Activated naive CD4-positive, alpha-beta T cell treated with anti-CD3 and anti-CD28 coated beads, Interleukin-2, amount 50 U/mL, for 72 hours (primary cell): ENCODE measurements at regions not wholly inside any gene's neighbourhood (a gene's known extent, or its start where the extent isn't known, plus 50 kb on each side); places are given as distances from the start of the nearest gene placed in this dataset.
A peak's percentile ranks its signal among the peaks of the same experiment; 100 is the strongest.

ENCODE experiments used
- ATAC-seq, 2 donors: fragments of 150-1000 bp; cut with Tn5 transposase; 2 replicates each; pipeline ENCODE4 v1.10.0; 2021; ENCODE audit warnings: mild to moderate bottlenecking in 2 of 2, moderate library complexity in 2 of 2
- DNase-seq, 2 donors: peaks; one replicate each; pipeline ENCODE4 v3.0.0; 2021 to 2022; ENCODE audit warnings: low spot score in 2 of 2
- H3K27ac Mint-ChIP-seq, 2 donors: one replicate each; pipeline ENCODE4 v1.8.0; 2022; ENCODE audit warnings: mild to moderate bottlenecking in 2 of 2, mixed read lengths in 2 of 2
- H3K36me3 Mint-ChIP-seq, 2 donors: one replicate each; pipeline ENCODE4 v1.8.0; 2022; ENCODE audit warnings: mixed read lengths in 2 of 2
- H3K9me3 Mint-ChIP-seq, 2 donors: one replicate each; pipeline ENCODE4 v1.8.0; 2022; ENCODE audit warnings: mixed read lengths in 2 of 2

DNA sequence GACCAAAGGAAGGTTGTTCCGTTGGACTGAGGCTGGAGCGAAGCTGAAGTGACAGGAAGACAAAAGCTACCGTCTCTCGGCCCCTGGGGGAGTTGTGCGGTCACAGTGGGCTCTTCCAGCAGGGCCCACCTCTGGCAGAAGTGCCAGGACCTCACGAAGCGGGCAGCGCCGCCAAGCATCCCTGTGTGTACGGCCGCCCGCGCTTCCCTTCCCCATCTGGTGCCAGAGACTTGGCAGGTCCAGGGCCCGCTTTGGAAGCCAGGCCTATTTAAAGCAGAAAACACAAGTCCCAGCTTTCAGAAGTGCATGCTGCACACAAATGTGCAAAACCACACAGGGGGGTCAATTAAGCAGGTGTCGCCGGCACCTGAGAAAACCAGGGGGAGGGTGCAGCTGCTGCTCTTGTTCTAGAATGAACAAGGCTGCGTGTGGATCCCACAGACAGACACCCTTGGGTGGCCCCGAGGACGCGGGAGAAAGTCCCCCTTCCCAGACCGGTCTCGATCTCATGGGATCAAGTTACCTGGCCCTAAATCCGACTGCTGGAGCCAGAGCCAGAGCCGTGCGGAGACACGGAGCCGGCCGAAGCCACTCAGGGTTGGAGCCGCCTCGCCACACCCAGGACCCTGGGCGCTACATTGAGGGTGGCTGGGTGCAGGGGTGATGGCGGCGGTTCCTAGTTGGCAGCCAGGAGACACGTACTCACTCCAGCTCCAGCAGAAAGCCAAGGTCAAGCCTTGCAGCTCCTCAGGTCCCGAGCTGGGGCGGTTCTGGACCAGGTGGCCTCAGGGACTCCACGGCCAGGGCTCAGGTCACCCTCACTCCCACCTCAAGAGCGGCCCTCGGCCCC lies 51.8 kb upstream of the PPP2R2D start:
- no peaks in the 10 kb centered on the region for H3K36me3 Mint-ChIP-seq
- DNase-seq (peak in 1 of 2 donors; percentile 38), ATAC-seq (no peak)
- no peak overlapping the region for H3K27ac Mint-ChIP-seq
- H3K9me3 Mint-ChIP-seq = peaks cover 7 to 8% of the 10 kb centered on the region in 2 donors

DNA sequence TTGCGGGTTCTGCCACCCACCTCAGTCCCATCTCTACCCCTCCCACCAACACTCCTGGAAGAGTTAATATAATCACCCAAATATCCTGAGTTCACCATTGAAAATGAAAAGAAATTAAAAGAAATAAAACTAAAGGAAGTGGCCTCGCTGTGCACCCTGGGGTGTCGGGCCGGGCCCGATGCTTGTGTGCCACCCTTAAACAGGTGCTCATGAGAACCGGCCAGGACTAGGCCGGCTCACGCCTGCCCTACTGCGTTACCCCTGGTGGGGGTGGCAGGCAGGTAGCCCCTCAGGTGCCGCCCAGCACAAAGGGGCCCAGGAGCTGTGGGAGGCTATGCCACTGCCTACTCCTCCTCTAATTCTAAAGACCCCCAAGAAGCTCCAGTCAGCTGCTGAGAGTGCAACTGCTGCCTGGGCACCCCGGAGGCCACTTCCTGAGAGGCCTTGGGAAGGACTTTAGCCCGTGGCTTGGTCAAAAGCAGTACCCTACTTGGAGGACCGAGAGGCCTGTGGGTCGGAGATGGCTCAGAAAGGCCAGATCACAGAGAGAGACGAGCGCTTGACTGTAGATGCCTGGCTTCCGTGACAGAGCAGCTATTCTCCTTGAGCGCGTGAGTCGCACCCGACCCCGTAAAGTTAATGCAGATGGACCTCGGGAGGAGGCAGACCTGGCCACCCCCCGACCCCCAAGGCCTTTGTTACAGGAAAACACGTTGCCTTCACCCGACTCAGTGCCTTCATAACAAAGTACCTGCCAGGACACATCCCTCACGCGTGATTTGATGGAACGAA lies 51.0 kb upstream of the PPP2R2D start:
- H3K36me3 Mint-ChIP-seq = no peaks in the 10 kb centered on the region
- DNase-seq = peak in 1 of 2 donors; percentile 42
- peaks cover 7 to 8% of the 10 kb centered on the region in 2 donors for H3K9me3 Mint-ChIP-seq
- no peak overlapping the region for H3K27ac Mint-ChIP-seq
- peak in 1 of 2 donors; percentile 18 for ATAC-seq

DNA sequence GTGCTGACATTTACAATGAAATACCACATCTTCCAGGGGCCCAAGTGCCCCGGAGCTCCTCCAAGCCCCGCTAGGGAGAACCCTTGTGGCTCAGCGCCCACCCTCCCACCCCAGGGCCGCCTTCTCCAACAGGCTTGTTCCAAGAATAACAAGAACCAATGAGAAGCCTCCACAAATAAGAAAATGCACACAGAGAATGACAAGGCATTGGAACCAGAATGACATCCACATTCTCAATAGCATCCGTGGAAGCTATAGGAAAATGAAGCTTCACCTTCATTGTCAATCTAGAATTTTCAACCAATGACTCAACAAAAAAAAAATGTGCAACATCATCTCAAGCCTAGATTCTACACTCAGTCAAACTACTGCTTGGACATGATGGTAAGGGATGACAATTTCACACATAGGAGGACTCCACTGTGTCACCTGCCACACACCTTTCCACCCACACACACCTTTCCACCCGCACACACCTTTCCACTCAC lies 50.4 kb upstream of the PPP2R2D start:
- H3K27ac Mint-ChIP-seq = no peak overlapping the region
- ATAC-seq (peak in 1 of 2 donors; percentile 13), DNase-seq (no peak)
- peaks cover 7 to 8% of the 10 kb centered on the region in 2 donors for H3K9me3 Mint-ChIP-seq
- H3K36me3 Mint-ChIP-seq = no peaks in the 10 kb centered on the region
